ENCODE measurements at regions not wholly inside any gene's neighbourhood (a gene's known extent, or its start where the extent isn't known, plus 50 kb on each side); places are given as distances from the start of the nearest gene placed in this dataset.

DNA sequence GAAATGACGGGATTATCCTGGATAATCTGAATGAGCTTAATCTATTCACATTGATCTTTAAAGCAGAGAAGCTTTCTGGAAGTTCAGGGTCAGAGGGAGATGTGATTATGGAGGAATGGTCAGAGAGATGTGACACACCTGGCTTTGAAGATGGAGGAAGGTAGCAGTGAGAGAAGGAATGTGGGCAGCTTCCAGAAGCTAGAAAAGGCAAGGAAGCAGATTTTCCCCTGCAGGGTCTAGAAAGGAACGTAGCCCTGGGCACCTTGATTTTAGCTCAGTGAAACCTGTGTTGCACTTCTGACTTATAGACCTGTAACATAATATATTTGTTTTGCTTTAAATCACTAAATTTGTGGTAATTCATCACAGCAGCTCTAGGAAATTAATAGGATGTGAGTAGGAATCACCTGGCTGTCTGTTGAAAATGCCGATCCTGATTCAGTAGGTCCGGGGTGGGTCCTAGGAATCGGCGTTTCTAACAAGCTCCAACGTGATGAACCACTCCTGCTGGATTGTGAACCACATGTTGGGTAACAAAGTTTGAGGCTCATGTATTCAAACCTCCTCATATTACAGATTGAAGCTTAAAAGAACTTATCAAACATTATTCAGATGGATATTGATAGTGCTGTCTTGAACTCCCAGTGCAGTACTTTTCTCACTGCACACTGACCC lies 157.0 kb downstream of the GJA1 start:
- TF ChIP-seq ZNF121 (tag by site-specific recombination; IDR thresholded peaks at IDR 0.05): no peak
- TF ChIP-seq SETDB1 (IDR thresholded peaks at IDR 0.05; ENCODE audit: insufficient read length, low read length): no peak
- TF ChIP-seq ZNF600 (tag by site-specific recombination; IDR thresholded peaks at IDR 0.05): no peak
